Endothelial cell of umbilical vein (primary cell): ENCODE measurements at regions not wholly inside any gene's neighbourhood (a gene's known extent, or its start where the extent isn't known, plus 50 kb on each side); places are given as distances from the start of the nearest gene placed in this dataset.

Source experiments
- BruUV-seq: library from RNA; stranded (reverse); fragments of 400-500 nt; replicated peaks from 2 replicates; lab custom pipeline; 2021; lab: Mats Ljungman, UMichigan
- CTCF ChIA-PET: fragments of 300-600, 350-600 bp; sonication (Branson Sonifier 250); formaldehyde crosslinking; loops from one replicate; lab custom pipeline; 2021; ENCODE audit warnings: antibody characterized with exemption, inconsistent platforms; lab: Charles Lee
- POLR2A ChIA-PET: fragments of 300-600, 350-600 bp; sonication (Branson Sonifier 250); formaldehyde crosslinking; loops from one replicate; lab custom pipeline; 2021; ENCODE audit warnings: antibody characterized with exemption, inconsistent platforms; lab: Charles Lee
- DNase-seq: peaks from one replicate; pipeline ENCODE4 v3.0.0-alpha.2; 2011; ENCODE audit warnings: low read depth, low spot score
- FAIRE-seq: peaks from 2 replicates; lab custom pipeline; 2011; peaks lifted over from hg19 to GRCh38; lab: Jason Lieb, UNC
- H2AFZ ChIP-seq: 2 replicates; pipeline ENCODE4 v1.6.0; 2012; ENCODE audit warnings: low read depth, low read length, control low read depth, inconsistent platforms
- H3K27ac ChIP-seq: 2 replicates; pipeline ENCODE4 v1.5.1; 2011; ENCODE audit warnings: low read depth, mild to moderate bottlenecking, control low read depth, low read length, moderate library complexity; ENCODE audit not compliant: insufficient read depth
- H3K27me3 ChIP-seq, 2 experiments: 2 replicates each; pipeline versions ENCODE4 v1.6.0 to v1.6.1; 2011; ENCODE audit warnings: low read length in 2 of 2, mixed read lengths in 1 of 2; ENCODE audit not compliant: control insufficient read depth in 2 of 2, insufficient read depth in 2 of 2
- H3K36me3 ChIP-seq, 2 experiments: 2 replicates in 1 of 2; 3 replicates in 1 of 2; pipeline ENCODE4 v1.5.1; 2011; ENCODE audit warnings: low read length in 2 of 2, mild to moderate bottlenecking in 1 of 2, moderate library complexity in 1 of 2; ENCODE audit not compliant: control insufficient read depth in 2 of 2, insufficient read depth in 2 of 2; ENCODE audit errors: extremely low read depth in 1 of 2
- H3K4me1 ChIP-seq: 3 replicates; pipeline ENCODE4 v1.5.1; 2011; ENCODE audit warnings: mild to moderate bottlenecking, low read length; ENCODE audit not compliant: control insufficient read depth, insufficient read depth; ENCODE audit errors: extremely low read depth
- H3K4me2 ChIP-seq: 2 replicates; pipeline ENCODE4 v1.6.1; 2011; ENCODE audit warnings: low read length, control low read depth, mixed read lengths; ENCODE audit not compliant: insufficient read depth
- H3K4me3 ChIP-seq, 3 experiments: fragments of 200-600 bp in 1 of 3; sonication (generic), shearing (Covaris generic) in 1 of 3; replicated peaks in 1 of 3; 2 replicates each; pipeline ENCODE4 v1.5.1; 2011 to 2016; ENCODE audit warnings: control low read depth in 3 of 3, low read length in 3 of 3, mild to moderate bottlenecking in 2 of 3, inconsistent platforms in 1 of 3, low read depth in 1 of 3, moderate library complexity in 1 of 3; ENCODE audit not compliant: insufficient read depth in 1 of 3
- H3K79me2 ChIP-seq: 2 replicates; pipeline ENCODE4 v1.6.0; 2012; ENCODE audit warnings: low read length, inconsistent platforms; ENCODE audit not compliant: control insufficient read depth, insufficient read depth
- H3K9ac ChIP-seq: replicated peaks from 2 replicates; pipeline ENCODE3; 2011; ENCODE audit warnings: low read length, control low read depth; ENCODE audit not compliant: insufficient read depth; ENCODE audit errors: extremely low read depth
- H3K9me1 ChIP-seq: replicated peaks from 3 replicates; pipeline ENCODE4 v1.6.0; 2011; ENCODE audit warnings: mild to moderate bottlenecking, low read length; ENCODE audit not compliant: control insufficient read depth, insufficient read depth; ENCODE audit errors: extremely low read depth
- H3K9me3 ChIP-seq: replicated peaks from 2 replicates; pipeline ENCODE4 v1.5.1; 2012; ENCODE audit warnings: low read length, inconsistent platforms; ENCODE audit not compliant: control insufficient read depth, insufficient read depth
- H4K20me1 ChIP-seq: replicated peaks from 2 replicates; pipeline ENCODE3; 2011; ENCODE audit warnings: mild to moderate bottlenecking, low read length; ENCODE audit not compliant: control insufficient read depth, insufficient read depth; ENCODE audit errors: extremely low read depth
- EZH2 ChIP-seq: IDR thresholded peaks from 2 replicates; pipeline ENCODE4 v1.6.1; 2012; ENCODE audit warnings: borderline replicate concordance, low read depth, mild to moderate bottlenecking, moderate library complexity, low read length, inconsistent platforms; ENCODE audit not compliant: severe bottlenecking
- FOS ChIP-seq: IDR thresholded peaks from 2 replicates; pipeline ENCODE4 v1.6.1; 2011; ENCODE audit warnings: mild to moderate bottlenecking, low read length, moderate library complexity, borderline replicate concordance; ENCODE audit not compliant: insufficient read depth
- GATA2 ChIP-seq: IDR thresholded peaks from 2 replicates; pipeline ENCODE4 v1.7.0; 2011; ENCODE audit warnings: low read depth, mild to moderate bottlenecking, moderate library complexity, mixed read lengths, low read length; ENCODE audit not compliant: insufficient read length, insufficient read depth
- JUN ChIP-seq: IDR thresholded peaks from 2 replicates; pipeline ENCODE4 v1.6.1; 2011; ENCODE audit warnings: borderline replicate concordance, low read depth; ENCODE audit not compliant: insufficient read length, insufficient read depth
- MYC ChIP-seq: IDR thresholded peaks from one replicate; pipeline ENCODE4 v1.6.1; 2011; ENCODE audit warnings: mild to moderate bottlenecking, low read depth, low read length
- POLR2A ChIP-seq: IDR thresholded peaks from 2 replicates; pipeline ENCODE4 v1.6.1; 2012; ENCODE audit warnings: low read depth, mild to moderate bottlenecking, control low read depth, low read length
- POLR2AphosphoS5 ChIP-seq: IDR thresholded peaks from 2 replicates; pipeline ENCODE4 v1.6.1; 2012; ENCODE audit warnings: low read depth, mild to moderate bottlenecking, control low read depth, low read length, moderate library complexity; ENCODE audit not compliant: insufficient read depth
- dilution Hi-C: fragments of 300-500 bp; cut with MboI; formaldehyde crosslinking; loops from one replicate; pipeline ENCODE4 v1.15.0; 2019; ENCODE audit warnings: low sequenced_read_pairs; ENCODE audit not compliant: extremely low pct_ligation_motif_present
- intact Hi-C: fragments of 100-400 bp; cut with micrococcal nuclease; formaldehyde crosslinking; loops from one replicate; pipeline ENCODE4 v1.10.0; 2022
- TF ChIP-seq, protein P1 (sequence below): IDR thresholded peaks from 2 replicates; pipeline ENCODE4 v1.6.1; 2011; ENCODE audit not compliant: insufficient read depth, insufficient read length
- TF ChIP-seq, protein P2 (sequence below), 2 donors: IDR thresholded peaks; 1 replicate in 1 of 2; 2 replicates in 1 of 2; pipeline ENCODE4 v1.5.1; 2011; ENCODE audit warnings: low read length in 2 of 2, mild to moderate bottlenecking in 2 of 2, moderate library complexity in 2 of 2, control low read depth in 1 of 2, inconsistent platforms in 1 of 2, low read depth in 1 of 2; ENCODE audit not compliant: insufficient read depth in 1 of 2; ENCODE audit errors: extremely low read depth in 1 of 2

DNA sequence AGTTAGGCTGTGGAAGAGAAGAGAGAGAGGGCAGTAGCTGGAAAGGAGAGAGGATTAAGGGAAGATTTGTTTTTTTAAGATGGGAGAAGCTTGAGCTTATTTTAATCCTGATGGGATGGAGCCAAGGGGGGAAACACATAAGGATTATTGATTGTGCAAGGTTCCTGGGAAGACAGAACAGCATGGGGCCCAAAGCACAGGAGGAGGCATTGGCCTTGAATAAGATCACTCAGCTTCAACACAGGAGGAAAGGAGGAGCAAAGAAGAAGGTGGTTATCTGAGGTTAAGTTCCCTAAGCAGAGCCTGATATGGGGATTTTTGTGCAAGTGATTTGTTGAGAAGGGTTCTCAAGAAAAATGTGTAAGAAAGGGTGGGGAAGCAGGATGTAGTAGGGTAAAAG, 169.8 kb downstream of the ABCC12 start:
- no peaks in the 10 kb centered on the region for H3K9me1 ChIP-seq
- H3K4me2 ChIP-seq: no peak overlapping the region
- H3K27me3 ChIP-seq: no peaks in the 10 kb centered on the region
- intact Hi-C loops (no loop called here), dilution Hi-C loops (no loop called here)
- no peaks in the 10 kb centered on the region for H3K79me2 ChIP-seq
- TF ChIP-seq POLR2A (no peak), EZH2 (no peak), MYC (no peak), JUN (no peak), POLR2AphosphoS5 (no peak), FOS (no peak), GATA2 (no peak)
- TF ChIP-seq, protein P1, sequence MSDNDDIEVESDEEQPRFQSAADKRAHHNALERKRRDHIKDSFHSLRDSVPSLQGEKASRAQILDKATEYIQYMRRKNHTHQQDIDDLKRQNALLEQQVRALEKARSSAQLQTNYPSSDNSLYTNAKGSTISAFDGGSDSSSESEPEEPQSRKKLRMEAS: no peak
- TF ChIP-seq, protein P2, sequence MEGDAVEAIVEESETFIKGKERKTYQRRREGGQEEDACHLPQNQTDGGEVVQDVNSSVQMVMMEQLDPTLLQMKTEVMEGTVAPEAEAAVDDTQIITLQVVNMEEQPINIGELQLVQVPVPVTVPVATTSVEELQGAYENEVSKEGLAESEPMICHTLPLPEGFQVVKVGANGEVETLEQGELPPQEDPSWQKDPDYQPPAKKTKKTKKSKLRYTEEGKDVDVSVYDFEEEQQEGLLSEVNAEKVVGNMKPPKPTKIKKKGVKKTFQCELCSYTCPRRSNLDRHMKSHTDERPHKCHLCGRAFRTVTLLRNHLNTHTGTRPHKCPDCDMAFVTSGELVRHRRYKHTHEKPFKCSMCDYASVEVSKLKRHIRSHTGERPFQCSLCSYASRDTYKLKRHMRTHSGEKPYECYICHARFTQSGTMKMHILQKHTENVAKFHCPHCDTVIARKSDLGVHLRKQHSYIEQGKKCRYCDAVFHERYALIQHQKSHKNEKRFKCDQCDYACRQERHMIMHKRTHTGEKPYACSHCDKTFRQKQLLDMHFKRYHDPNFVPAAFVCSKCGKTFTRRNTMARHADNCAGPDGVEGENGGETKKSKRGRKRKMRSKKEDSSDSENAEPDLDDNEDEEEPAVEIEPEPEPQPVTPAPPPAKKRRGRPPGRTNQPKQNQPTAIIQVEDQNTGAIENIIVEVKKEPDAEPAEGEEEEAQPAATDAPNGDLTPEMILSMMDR (IDR thresholded peaks at IDR 0.05; ENCODE audit: extremely low read depth in 1 of 2, insufficient read depth in 1 of 2, low read depth in 1 of 2, low read length in 2 of 2): no peak
- BruUV-seq: no TSS peak
- FAIRE-seq: no peak
- H3K4me3 ChIP-seq: no peak overlapping the region
- CTCF ChIA-PET: no interaction called here
- no peaks in the 10 kb centered on the region for H3K36me3 ChIP-seq
- H2AFZ ChIP-seq: no peak overlapping the region
- H3K9ac ChIP-seq: no peak overlapping the region
- POLR2A ChIA-PET: no interaction called here
- no peaks in the 10 kb centered on the region for H3K4me1 ChIP-seq
- no peak overlapping the region for H3K27ac ChIP-seq
- DNase-seq: no peak
- no peaks in the 10 kb centered on the region for H3K9me3 ChIP-seq
- H4K20me1 ChIP-seq: no peaks in the 10 kb centered on the region
